ENCODE measurements at regions not wholly inside any gene's neighbourhood (a gene's known extent, or its start where the extent isn't known, plus 50 kb on each side); places are given as distances from the start of the nearest gene placed in this dataset.
"Not testable (repeated sequence)": the region's sequence is repeated elsewhere in the genome, so short reads cannot be mapped to it uniquely, and the experiment has no call there.

DNA sequence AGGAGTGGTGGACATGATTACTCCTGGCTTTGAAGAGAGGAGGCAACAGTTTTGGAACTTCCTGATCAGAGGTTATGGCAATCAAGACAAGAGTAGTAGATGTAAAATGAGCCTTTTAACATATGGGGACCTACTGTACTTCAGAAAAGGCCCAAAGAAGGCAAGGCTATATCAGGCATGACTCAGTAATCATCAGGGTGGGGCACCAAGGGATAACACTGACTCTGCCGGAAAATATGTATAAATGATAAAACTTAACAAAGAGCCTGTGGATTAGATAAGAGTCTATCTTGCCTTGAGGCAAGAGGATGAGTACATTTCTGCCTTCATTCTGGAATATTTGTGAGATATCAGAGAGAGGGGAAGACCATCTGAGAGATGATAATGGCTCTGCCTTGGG is 1389.9 kb upstream of the MAP3K7 start:
- WGBS: 71% methylated on average over 1 of the region's 1 CpG
- Histone ChIP-seq H3K4me1 (ENCODE audit: insufficient read depth) (no peaks in the 10 kb centered on the region), H3K27ac (ENCODE audit: low read depth) (no peak overlapping the region), H3K36me3 (ENCODE audit: insufficient read depth) (no peaks in the 10 kb centered on the region), H3K4me3 (ENCODE audit: low read depth, low read length) (no peak overlapping the region)
- no peak for DNase-seq (ENCODE audit: extremely low spot score)

GRCh38 chr6:91970700-91971099 is 1383.8 kb upstream of the MAP3K7 start:
- no peak for DNase-seq (ENCODE audit: extremely low spot score)
- Histone ChIP-seq H3K4me1 (ENCODE audit: insufficient read depth) (no peaks in the 10 kb centered on the region), H3K27ac (ENCODE audit: low read depth) (no peak overlapping the region), H3K4me3 (ENCODE audit: low read depth, low read length) (no peak overlapping the region), H3K36me3 (ENCODE audit: insufficient read depth) (no peaks in the 10 kb centered on the region)
- 70% methylated on average over 2 of the region's 2 CpGs for WGBS

- DNase-seq (ENCODE audit: extremely low spot score): no peak
- H3K27ac ChIP-seq (ENCODE audit: low read depth): no peak overlapping the region
- H3K4me3 ChIP-seq (ENCODE audit: low read depth, low read length): no peak overlapping the region
- no peaks in the 10 kb centered on the region for H3K4me1 ChIP-seq (ENCODE audit: insufficient read depth)
- H3K36me3 ChIP-seq (ENCODE audit: insufficient read depth): no peaks in the 10 kb centered on the region
- 95% methylated on average over 1 of the region's 1 CpG for WGBS
Measured at GRCh38 chr6:91965872-91966271, 1379.0 kb upstream of the MAP3K7 start.

DNA sequence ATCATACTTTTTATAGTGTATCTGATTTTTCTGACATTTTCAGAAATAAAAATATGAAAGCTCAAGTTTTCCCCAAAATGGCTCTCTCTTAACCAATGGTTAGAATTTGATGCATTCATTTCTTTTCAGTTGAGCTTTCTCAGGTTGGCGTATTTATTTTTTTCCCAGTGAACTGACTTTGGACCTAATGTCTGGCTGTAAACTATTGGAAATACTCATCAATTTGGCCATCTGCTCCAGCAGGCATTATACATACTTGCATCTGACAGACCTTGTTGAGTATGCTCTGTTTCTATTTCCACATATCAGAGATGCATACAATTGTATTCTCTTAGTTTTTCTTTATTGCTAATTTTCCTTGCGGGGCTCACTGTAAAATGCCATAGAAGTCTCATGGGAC is 1374.8 kb upstream of the MAP3K7 start:
- no peaks in the 10 kb centered on the region for H3K4me1 ChIP-seq (ENCODE audit: insufficient read depth)
- no peak overlapping the region for H3K4me3 ChIP-seq (ENCODE audit: low read depth, low read length)
- no peak for DNase-seq (ENCODE audit: extremely low spot score)
- H3K36me3 ChIP-seq (ENCODE audit: insufficient read depth): no peaks in the 10 kb centered on the region
- no peak overlapping the region for H3K27ac ChIP-seq (ENCODE audit: low read depth)
- 96% methylated on average over 2 of the region's 2 CpGs for WGBS

- 95% methylated on average over 3 of the region's 3 CpGs for WGBS
- Histone ChIP-seq H3K4me1 (ENCODE audit: insufficient read depth) (no peaks in the 10 kb centered on the region), H3K4me3 (ENCODE audit: low read depth, low read length) (no peak overlapping the region), H3K27ac (ENCODE audit: low read depth) (no peak overlapping the region), H3K36me3 (ENCODE audit: insufficient read depth) (no peaks in the 10 kb centered on the region)
- DNase-seq (ENCODE audit: extremely low spot score): no peak
Measured at GRCh38 chr6:91961236-91961635, 1374.4 kb upstream of the MAP3K7 start.

DNA sequence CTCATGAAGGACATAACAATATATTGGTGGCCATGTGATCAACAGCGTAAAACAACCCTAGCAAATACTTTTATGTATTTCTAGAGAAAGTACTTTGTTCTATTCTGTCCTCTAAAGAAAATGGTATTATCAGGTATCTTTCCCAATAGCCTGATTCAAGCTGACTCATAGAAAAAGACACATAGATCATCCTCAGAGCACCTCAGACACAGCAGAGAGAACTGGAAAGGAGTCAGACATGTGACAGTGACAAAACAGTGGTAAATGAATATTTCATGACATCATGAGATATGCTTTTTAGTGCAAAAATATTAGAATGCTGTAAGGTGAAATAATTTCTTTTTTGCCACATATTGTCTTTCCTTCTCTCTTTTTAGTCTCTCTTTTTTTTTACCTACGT is 1355.0 kb upstream of the MAP3K7 start:
- Histone ChIP-seq H3K4me3 (ENCODE audit: low read depth, low read length) (no peak overlapping the region), H3K4me1 (ENCODE audit: insufficient read depth) (no peaks in the 10 kb centered on the region), H3K27ac (ENCODE audit: low read depth) (no peak overlapping the region), H3K36me3 (ENCODE audit: insufficient read depth) (no peaks in the 10 kb centered on the region)
- WGBS: 95% methylated on average over 2 of the region's 2 CpGs
- no peak for DNase-seq (ENCODE audit: extremely low spot score)

GRCh38 chr6:91940801-91941200 is 1353.9 kb upstream of the MAP3K7 start:
- 93% methylated on average over 1 of the region's 1 CpG for WGBS
- Histone ChIP-seq H3K36me3 (ENCODE audit: insufficient read depth) (no peaks in the 10 kb centered on the region), H3K27ac (ENCODE audit: low read depth) (no peak overlapping the region), H3K4me1 (ENCODE audit: insufficient read depth) (no peaks in the 10 kb centered on the region), H3K4me3 (ENCODE audit: low read depth, low read length) (no peak overlapping the region)
- DNase-seq (ENCODE audit: extremely low spot score): no peak

DNA sequence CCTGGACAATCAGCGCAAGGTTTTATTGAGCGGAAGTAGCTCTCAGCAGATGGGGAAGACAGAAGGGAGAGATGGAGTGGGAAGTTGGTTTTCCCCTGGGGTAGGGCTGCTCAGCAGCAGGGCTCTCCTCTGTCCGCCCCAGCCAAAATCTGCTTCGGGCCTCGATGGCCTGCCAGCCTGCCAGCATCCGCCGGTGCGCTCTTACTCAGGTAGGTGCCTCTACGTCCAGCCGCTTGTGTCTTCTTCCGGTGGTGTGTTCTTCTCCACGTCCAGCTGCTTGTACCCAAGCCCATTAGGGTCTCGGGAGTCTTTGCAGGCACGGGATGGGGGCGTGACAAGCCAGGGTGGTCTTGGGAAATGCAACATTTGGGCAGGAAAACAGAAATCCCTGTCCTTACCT is 1340.0 kb upstream of the MAP3K7 start:
- H3K4me3 ChIP-seq (ENCODE audit: low read depth, low read length): no peak overlapping the region
- DNase-seq (ENCODE audit: extremely low spot score): no peak
- WGBS: 97% methylated on average over 15 of the region's 15 CpGs
- no peaks in the 10 kb centered on the region for H3K36me3 ChIP-seq (ENCODE audit: insufficient read depth)
- no peaks in the 10 kb centered on the region for H3K4me1 ChIP-seq (ENCODE audit: insufficient read depth)
- no peak overlapping the region for H3K27ac ChIP-seq (ENCODE audit: low read depth)

DNA sequence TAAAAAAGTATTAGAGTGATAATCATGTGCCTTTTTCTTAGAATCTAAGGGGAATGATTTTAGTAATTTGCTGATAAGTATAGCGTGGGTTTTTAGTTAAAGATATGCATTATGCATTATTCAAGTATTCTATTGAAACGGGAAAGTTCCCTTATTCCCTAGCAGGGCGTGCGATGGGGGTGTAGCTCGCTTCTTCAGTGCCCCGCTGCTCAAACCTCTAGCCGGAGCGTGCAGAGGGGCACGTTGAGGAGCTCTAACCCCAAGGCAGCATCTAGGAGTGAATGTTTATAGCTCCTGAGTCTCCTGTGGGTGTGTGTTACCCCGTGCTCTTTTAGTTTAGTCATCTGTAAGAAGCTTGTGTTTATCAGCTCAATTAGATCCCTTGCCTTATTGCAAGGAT is 1339.5 kb upstream of the MAP3K7 start:
- H3K4me3 ChIP-seq (ENCODE audit: low read depth, low read length): no peak overlapping the region
- no peak for DNase-seq (ENCODE audit: extremely low spot score)
- H3K27ac ChIP-seq (ENCODE audit: low read depth): no peak overlapping the region
- no peaks in the 10 kb centered on the region for H3K36me3 ChIP-seq (ENCODE audit: insufficient read depth)
- 90% methylated on average over 10 of the region's 10 CpGs for WGBS
- H3K4me1 ChIP-seq (ENCODE audit: insufficient read depth): no peaks in the 10 kb centered on the region

GRCh38 chr6:91911945-91912344 is 1325.1 kb upstream of the MAP3K7 start:
- H3K27ac ChIP-seq (ENCODE audit: low read depth): no peak overlapping the region
- H3K4me3 ChIP-seq (ENCODE audit: low read depth, low read length): no peak overlapping the region
- no peaks in the 10 kb centered on the region for H3K36me3 ChIP-seq (ENCODE audit: insufficient read depth)
- H3K4me1 ChIP-seq (ENCODE audit: insufficient read depth): no peaks in the 10 kb centered on the region
- DNase-seq (ENCODE audit: extremely low spot score): no peak
- WGBS: 77% methylated on average over 2 of the region's 2 CpGs

GRCh38 chr6:91904586-91905164 is 1317.8 kb upstream of the MAP3K7 start:
- WGBS: 85% methylated on average over 4 of the region's 4 CpGs

DNA sequence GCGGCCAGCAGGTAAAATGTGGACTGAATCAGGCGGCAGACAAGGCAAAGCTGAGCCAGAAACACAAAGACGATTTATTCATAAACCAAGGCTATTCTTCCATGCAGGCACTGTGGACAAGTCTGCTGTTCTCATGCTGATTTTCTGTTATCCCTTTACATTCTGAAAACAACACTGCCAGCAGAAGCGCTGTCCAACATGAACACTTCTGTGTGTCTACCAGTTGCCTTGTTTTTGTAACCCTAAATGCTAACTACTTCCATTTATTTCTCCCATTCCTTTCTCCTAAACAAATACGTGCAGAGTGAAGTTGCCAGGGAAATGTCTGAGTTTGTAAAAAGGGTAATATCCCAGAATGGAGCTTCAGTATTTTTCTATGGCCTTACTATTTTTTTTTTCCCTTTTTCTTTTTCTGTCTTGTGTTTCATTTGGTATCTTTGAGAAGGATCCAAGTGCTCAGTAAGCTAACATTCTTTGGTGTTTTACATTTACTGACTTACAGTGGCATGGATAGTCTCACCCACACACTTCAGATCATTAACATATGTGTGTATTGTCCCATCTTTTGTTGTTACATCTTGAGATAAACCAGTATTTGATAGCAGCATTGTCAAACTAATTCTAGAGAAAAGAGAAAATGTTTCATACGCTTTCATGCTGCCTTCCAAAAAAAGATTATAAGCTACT is 1308.9 kb upstream of the MAP3K7 start:
- no peaks in the 10 kb centered on the region for H3K36me3 ChIP-seq (ENCODE audit: insufficient read depth)
- H3K4me1 ChIP-seq (ENCODE audit: insufficient read depth): no peaks in the 10 kb centered on the region
- 52% methylated on average over 6 of the region's 6 CpGs for WGBS
- no peak overlapping the region for H3K27ac ChIP-seq (ENCODE audit: low read depth)
- H3K4me3 ChIP-seq (ENCODE audit: low read depth, low read length): no peak overlapping the region
- DNase-seq (ENCODE audit: extremely low spot score): no peak

More at GRCh38 chr6:91904586-91905164, 1317.8 kb upstream of the MAP3K7 start:
- no peak overlapping the region for H3K27ac ChIP-seq (ENCODE audit: low read depth)
- no peak for DNase-seq (ENCODE audit: extremely low spot score)
- no peaks in the 10 kb centered on the region for H3K36me3 ChIP-seq (ENCODE audit: insufficient read depth)
- no peak overlapping the region for H3K4me3 ChIP-seq (ENCODE audit: low read depth, low read length)
- H3K4me1 ChIP-seq (ENCODE audit: insufficient read depth): no peaks in the 10 kb centered on the region

- no peaks in the 10 kb centered on the region for H3K36me3 ChIP-seq (ENCODE audit: insufficient read depth)
- DNase-seq (ENCODE audit: extremely low spot score): no peak
- no peak overlapping the region for H3K4me3 ChIP-seq (ENCODE audit: low read depth, low read length)
- no peak overlapping the region for H3K27ac ChIP-seq (ENCODE audit: low read depth)
- H3K4me1 ChIP-seq (ENCODE audit: insufficient read depth): no peaks in the 10 kb centered on the region
- 93% methylated on average over 2 of the region's 2 CpGs for WGBS
Measured at GRCh38 chr6:91886183-91886795, 1299.4 kb upstream of the MAP3K7 start.

- not testable (repeated sequence) for H3K27ac ChIP-seq (ENCODE audit: low read depth); DNase-seq (ENCODE audit: extremely low spot score); H3K4me1 ChIP-seq (ENCODE audit: insufficient read depth); H3K4me3 ChIP-seq (ENCODE audit: low read depth, low read length); H3K36me3 ChIP-seq (ENCODE audit: insufficient read depth)
- WGBS: 91% methylated on average over 16 of the region's 16 CpGs
Measured at GRCh38 chr6:91881791-91882190, 1294.9 kb upstream of the MAP3K7 start.

Measured in urinary bladder (tissue), 3 donors.